Astrocyte (in vitro differentiated cells and primary cell): ENCODE measurements at regions not wholly inside any gene's neighbourhood (a gene's known extent, or its start where the extent isn't known, plus 50 kb on each side); places are given as distances from the start of the nearest gene placed in this dataset.

Source experiments
- DNase-seq: peaks from one replicate; pipeline ENCODE4 v3.0.0-alpha.2; 2010; ENCODE audit warnings: low read depth
- FAIRE-seq: peaks from 2 replicates; lab custom pipeline; 2011; peaks lifted over from hg19 to GRCh38; lab: Jason Lieb, UNC
- H2AFZ ChIP-seq: 2 replicates; pipeline ENCODE4 v1.6.0; 2012; ENCODE audit warnings: low read depth, low read length, inconsistent platforms
- H3K27ac ChIP-seq: 2 replicates; pipeline ENCODE4 v1.5.1; 2011; ENCODE audit warnings: low read depth, low read length, inconsistent platforms
- H3K27me3 ChIP-seq: 2 replicates; pipeline ENCODE4 v1.6.0; 2011; ENCODE audit warnings: low read length, inconsistent platforms; ENCODE audit not compliant: insufficient read depth
- H3K36me3 ChIP-seq: 2 replicates; pipeline ENCODE4 v1.5.1; 2011; ENCODE audit warnings: low read length, inconsistent platforms; ENCODE audit not compliant: insufficient read depth
- H3K4me1 ChIP-seq: 2 replicates; pipeline ENCODE4 v1.5.1; 2011; ENCODE audit warnings: low read length, inconsistent platforms; ENCODE audit not compliant: insufficient read depth
- H3K4me2 ChIP-seq: 2 replicates; pipeline ENCODE4 v1.6.0; 2012; ENCODE audit warnings: low read length, inconsistent platforms
- H3K4me3 ChIP-seq: 2 replicates; pipeline ENCODE4 v1.5.1; 2011; ENCODE audit warnings: low read depth, mild to moderate bottlenecking, low read length, inconsistent platforms; ENCODE audit not compliant: insufficient read depth
- H3K79me2 ChIP-seq: 2 replicates; pipeline ENCODE4 v1.6.0; 2012; ENCODE audit warnings: mild to moderate bottlenecking, low read length, inconsistent platforms; ENCODE audit not compliant: insufficient read depth
- H3K9ac ChIP-seq: 2 replicates; pipeline ENCODE4 v1.6.0; 2012; ENCODE audit warnings: mild to moderate bottlenecking, low read length, inconsistent platforms
- H3K9me3 ChIP-seq: 2 replicates; pipeline ENCODE4 v1.5.1; 2012; ENCODE audit warnings: low read depth, mild to moderate bottlenecking, low read length, inconsistent platforms; ENCODE audit not compliant: insufficient read depth
- H4K20me1 ChIP-seq: 2 replicates; pipeline ENCODE4 v1.6.0; 2012; ENCODE audit warnings: low read length, inconsistent platforms; ENCODE audit not compliant: insufficient read depth
- H3K27ac Mint-ChIP-seq: one replicate; pipeline ENCODE4 v1.8.0; 2021; ENCODE audit warnings: mild to moderate bottlenecking, mixed read lengths; ENCODE audit not compliant: unreplicated experiment
- H3K27me3 Mint-ChIP-seq: one replicate; pipeline ENCODE4 v1.8.0; 2021; ENCODE audit warnings: low read depth, mixed read lengths; ENCODE audit not compliant: unreplicated experiment
- H3K36me3 Mint-ChIP-seq: one replicate; pipeline ENCODE4 v1.8.0; 2021; ENCODE audit warnings: low read depth, mixed read lengths; ENCODE audit not compliant: unreplicated experiment
- H3K4me1 Mint-ChIP-seq: one replicate; pipeline ENCODE4 v1.8.0; 2021; ENCODE audit warnings: low read depth, mixed read lengths; ENCODE audit not compliant: unreplicated experiment
- H3K4me3 Mint-ChIP-seq: one replicate; pipeline ENCODE4 v1.8.0; 2021; ENCODE audit warnings: mild to moderate bottlenecking, moderate library complexity, mixed read lengths; ENCODE audit not compliant: unreplicated experiment
- H3K9me3 Mint-ChIP-seq: one replicate; pipeline ENCODE4 v1.8.0; 2021; ENCODE audit warnings: mild to moderate bottlenecking, mixed read lengths; ENCODE audit not compliant: unreplicated experiment
- CTCF ChIP-seq: IDR thresholded peaks from 2 replicates; pipeline ENCODE4 v1.5.1; 2011; ENCODE audit warnings: low read depth, mild to moderate bottlenecking, inconsistent platforms, low read length, moderate library complexity; ENCODE audit not compliant: insufficient read depth
- EZH2 ChIP-seq: IDR thresholded peaks from 2 replicates; pipeline ENCODE4 v1.6.1; 2012; ENCODE audit warnings: mild to moderate bottlenecking, low read length, inconsistent platforms; ENCODE audit not compliant: insufficient read depth

GRCh38 chr7:110564246-110564645, 526.7 kb upstream of the LRRN3 start:
- H3K79me2 ChIP-seq = no peaks in the 10 kb centered on the region
- no peak overlapping the region for H3K4me2 ChIP-seq
- no peaks in the 10 kb centered on the region for H4K20me1 ChIP-seq
- H3K9me3 ChIP-seq = no peaks in the 10 kb centered on the region
- no peak for TF ChIP-seq EZH2
- TF ChIP-seq CTCF = no peak
- Mint-ChIP-seq H3K36me3 (peaks cover 2% of the 10 kb centered on the region), H3K27ac (no peak overlapping the region), H3K27me3 (no peaks in the 10 kb centered on the region), H3K4me1 (no peaks in the 10 kb centered on the region), H3K9me3 (peaks cover 4% of the 10 kb centered on the region), H3K4me3 (no peak overlapping the region)
- no peak overlapping the region for H3K9ac ChIP-seq
- H3K36me3 ChIP-seq = no peaks in the 10 kb centered on the region
- H3K4me1 ChIP-seq = no peaks in the 10 kb centered on the region
- no peaks in the 10 kb centered on the region for H3K27me3 ChIP-seq
- DNase-seq (no peak), FAIRE-seq (no peak)
- no peak overlapping the region for H3K27ac ChIP-seq
- H2AFZ ChIP-seq = no peak overlapping the region
- H3K4me3 ChIP-seq = no peak overlapping the region

DNA sequence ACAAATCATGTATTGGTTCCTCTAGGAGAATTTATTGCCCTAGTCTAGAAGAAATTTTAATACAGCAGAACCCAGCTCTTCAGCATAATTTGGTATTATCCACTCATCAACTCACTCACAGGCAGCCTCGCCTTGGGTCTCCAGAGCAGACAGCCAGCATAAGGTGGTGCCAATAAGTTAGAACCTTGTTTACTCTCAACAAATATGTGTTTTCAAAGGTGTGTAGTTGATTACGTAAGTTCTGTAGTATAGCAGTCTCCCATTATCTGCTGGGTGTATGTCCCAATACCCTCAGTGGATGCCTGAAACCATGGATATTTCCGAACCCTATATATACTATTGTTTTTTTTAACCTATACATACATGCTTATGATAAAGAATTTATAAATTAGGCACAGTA, 522.5 kb upstream of the LRRN3 start:
- no peaks in the 10 kb centered on the region for H3K36me3 ChIP-seq
- H2AFZ ChIP-seq = no peak overlapping the region
- peaks cover under 1% of the 10 kb centered on the region for H3K36me3 Mint-ChIP-seq
- H3K27me3 ChIP-seq = no peaks in the 10 kb centered on the region
- no peak overlapping the region for H3K4me3 Mint-ChIP-seq
- H3K4me3 ChIP-seq = no peak overlapping the region
- H3K27ac ChIP-seq = no peak overlapping the region
- peaks cover 3% of the 10 kb centered on the region for H3K9me3 Mint-ChIP-seq
- DNase-seq = no peak
- no peaks in the 10 kb centered on the region for H3K79me2 ChIP-seq
- FAIRE-seq = no peak
- peaks cover 1% of the 10 kb centered on the region for H3K4me1 Mint-ChIP-seq
- H3K27me3 Mint-ChIP-seq = no peaks in the 10 kb centered on the region
- no peaks in the 10 kb centered on the region for H3K4me1 ChIP-seq
- H3K27ac Mint-ChIP-seq = no peak overlapping the region
- no peaks in the 10 kb centered on the region for H3K9me3 ChIP-seq
- H4K20me1 ChIP-seq = no peaks in the 10 kb centered on the region
- TF ChIP-seq CTCF = no peak
- TF ChIP-seq EZH2 = no peak
- H3K9ac ChIP-seq = no peak overlapping the region
- H3K4me2 ChIP-seq = no peak overlapping the region

DNA sequence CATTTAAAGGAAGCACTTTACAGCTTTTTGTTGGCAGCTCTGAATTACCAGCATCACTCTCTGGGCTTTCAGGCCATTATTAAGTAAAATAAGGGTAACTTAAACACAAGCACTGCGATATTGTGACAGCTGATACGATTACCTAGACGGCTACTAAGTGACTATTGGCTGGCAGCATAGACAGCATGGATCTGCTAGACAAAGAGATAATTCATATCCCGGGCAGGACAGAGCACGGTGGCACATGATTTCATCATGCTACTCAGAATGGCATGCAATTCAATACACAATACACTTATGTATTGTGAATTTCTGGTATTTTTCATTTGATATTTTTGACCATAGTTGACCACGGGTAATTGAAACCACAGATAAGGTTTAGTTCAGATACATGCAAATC, 522.0 kb upstream of the LRRN3 start:
- no peaks in the 10 kb centered on the region for H4K20me1 ChIP-seq
- no peak overlapping the region for H3K27ac ChIP-seq
- H3K9ac ChIP-seq = no peak overlapping the region
- no peak overlapping the region for H2AFZ ChIP-seq
- no peak overlapping the region for H3K4me2 ChIP-seq
- no peaks in the 10 kb centered on the region for H3K9me3 ChIP-seq
- no peaks in the 10 kb centered on the region for H3K4me1 ChIP-seq
- no peak overlapping the region for H3K4me3 ChIP-seq
- H3K27me3 Mint-ChIP-seq = no peaks in the 10 kb centered on the region
- H3K4me3 Mint-ChIP-seq = no peak overlapping the region
- no peaks in the 10 kb centered on the region for H3K79me2 ChIP-seq
- H3K27ac Mint-ChIP-seq = no peak overlapping the region
- no peak for FAIRE-seq
- no peaks in the 10 kb centered on the region for H3K27me3 ChIP-seq
- no peak for TF ChIP-seq EZH2
- TF ChIP-seq CTCF = no peak
- peaks cover 7% of the 10 kb centered on the region for H3K4me1 Mint-ChIP-seq
- no peaks in the 10 kb centered on the region for H3K36me3 ChIP-seq
- no peaks in the 10 kb centered on the region for H3K9me3 Mint-ChIP-seq
- DNase-seq = no peak
- H3K36me3 Mint-ChIP-seq = no peaks in the 10 kb centered on the region
